LNCAP (cell line): ENCODE measurements at regions not wholly inside any gene's neighbourhood (a gene's known extent, or its start where the extent isn't known, plus 50 kb on each side); places are given as distances from the start of the nearest gene placed in this dataset.

Source experiments
- TF ChIP-seq, protein P1 (sequence below): fragments of 450-650 bp; IDR thresholded peaks from 2 replicates; pipeline ENCODE4 v1.5.1; 2017; ENCODE audit warnings: mild to moderate bottlenecking

GRCh38 chr4:115228851-115229250, 115.4 kb upstream of the NDST4 start:
- TF ChIP-seq, protein P1, sequence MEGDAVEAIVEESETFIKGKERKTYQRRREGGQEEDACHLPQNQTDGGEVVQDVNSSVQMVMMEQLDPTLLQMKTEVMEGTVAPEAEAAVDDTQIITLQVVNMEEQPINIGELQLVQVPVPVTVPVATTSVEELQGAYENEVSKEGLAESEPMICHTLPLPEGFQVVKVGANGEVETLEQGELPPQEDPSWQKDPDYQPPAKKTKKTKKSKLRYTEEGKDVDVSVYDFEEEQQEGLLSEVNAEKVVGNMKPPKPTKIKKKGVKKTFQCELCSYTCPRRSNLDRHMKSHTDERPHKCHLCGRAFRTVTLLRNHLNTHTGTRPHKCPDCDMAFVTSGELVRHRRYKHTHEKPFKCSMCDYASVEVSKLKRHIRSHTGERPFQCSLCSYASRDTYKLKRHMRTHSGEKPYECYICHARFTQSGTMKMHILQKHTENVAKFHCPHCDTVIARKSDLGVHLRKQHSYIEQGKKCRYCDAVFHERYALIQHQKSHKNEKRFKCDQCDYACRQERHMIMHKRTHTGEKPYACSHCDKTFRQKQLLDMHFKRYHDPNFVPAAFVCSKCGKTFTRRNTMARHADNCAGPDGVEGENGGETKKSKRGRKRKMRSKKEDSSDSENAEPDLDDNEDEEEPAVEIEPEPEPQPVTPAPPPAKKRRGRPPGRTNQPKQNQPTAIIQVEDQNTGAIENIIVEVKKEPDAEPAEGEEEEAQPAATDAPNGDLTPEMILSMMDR = no peak

- TF ChIP-seq, protein P1 = no peak
Measured at GRCh38 chr4:115222061-115222460, 108.6 kb upstream of the NDST4 start.

DNA sequence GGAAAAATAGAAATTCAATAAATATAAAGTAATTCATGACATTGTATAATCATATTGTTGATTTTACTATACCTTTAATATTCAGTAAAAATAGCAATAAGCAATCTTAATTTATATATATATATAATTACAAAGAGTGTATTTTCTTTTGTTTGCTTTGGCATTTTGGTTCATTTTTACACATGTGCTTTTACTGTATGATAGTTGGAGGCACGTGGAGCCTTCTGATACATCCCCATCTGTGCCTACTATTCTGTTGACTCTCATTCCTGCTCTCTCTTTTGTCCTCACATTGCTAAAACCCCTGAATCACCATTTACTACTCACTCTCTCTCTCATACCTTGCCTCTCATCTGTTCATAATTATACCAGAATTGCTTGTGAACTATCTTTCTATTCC, 106.4 kb upstream of the NDST4 start:
- TF ChIP-seq, protein P1 = no peak

- TF ChIP-seq, protein P1 = no peak
Measured at GRCh38 chr4:115219315-115219860, 106.0 kb upstream of the NDST4 start.

DNA sequence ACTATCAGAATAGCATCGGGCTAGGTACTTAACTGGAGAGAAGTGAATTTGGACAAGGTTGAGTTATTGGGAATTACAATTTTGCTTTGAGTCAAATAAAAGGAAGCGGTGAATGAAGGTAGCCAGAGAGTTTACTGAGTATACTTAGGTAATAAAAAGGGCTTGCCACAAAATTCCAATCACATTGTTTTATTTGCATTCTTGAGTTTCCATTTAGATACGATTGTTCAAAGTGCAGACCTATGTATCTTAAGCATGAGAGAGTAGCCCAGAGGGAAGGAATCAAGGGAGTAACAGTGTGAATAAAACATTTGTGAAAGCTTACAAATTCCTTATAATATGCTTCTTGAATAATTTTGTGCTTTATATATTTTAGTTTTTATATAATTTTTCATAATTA, 102.5 kb upstream of the NDST4 start:
- TF ChIP-seq, protein P1 = no peak

DNA sequence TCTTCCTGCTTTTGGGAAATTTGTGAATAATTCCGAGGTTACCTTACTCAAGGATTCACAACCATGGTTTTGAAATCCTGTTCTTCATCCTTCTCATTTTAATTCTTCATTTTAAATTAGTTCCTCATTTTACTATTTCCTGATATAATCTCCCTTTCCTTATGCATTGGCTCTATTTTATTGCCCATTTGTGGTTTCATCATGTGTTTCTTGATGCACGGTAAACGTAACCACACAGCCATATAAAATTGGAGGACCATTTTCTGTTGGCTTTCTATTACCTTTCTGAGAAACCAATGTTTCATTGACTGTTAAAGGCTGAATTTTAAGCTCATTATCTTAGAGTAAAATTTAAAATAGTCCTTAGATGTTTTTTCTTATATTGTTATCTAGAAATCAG, 100.3 kb upstream of the NDST4 start:
- TF ChIP-seq, protein P1 = no peak

DNA sequence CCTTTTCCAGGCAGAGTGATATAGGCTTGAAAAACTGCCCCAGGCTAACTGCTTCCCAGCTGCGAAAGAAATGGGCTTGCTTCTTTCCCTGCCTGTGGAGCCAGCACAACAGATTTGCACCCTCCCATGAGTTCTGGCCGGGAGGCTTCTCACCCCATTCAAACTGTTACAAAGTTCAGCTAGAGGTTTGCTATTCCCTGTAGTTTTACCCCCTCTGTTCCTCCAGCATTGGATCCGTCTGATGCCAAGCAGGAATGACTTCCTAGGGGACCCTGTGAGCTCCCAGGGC, 87.6 kb upstream of the NDST4 start:
- TF ChIP-seq, protein P1 = no peak

GRCh38 chr4:115190529-115190928, 77.1 kb upstream of the NDST4 start:
- TF ChIP-seq, protein P1 = no peak
